8988T (cell line): ENCODE measurements at regions not wholly inside any gene's neighbourhood (a gene's known extent, or its start where the extent isn't known, plus 50 kb on each side); places are given as distances from the start of the nearest gene placed in this dataset.

Experiments used
- DNase-seq: peaks from one replicate; pipeline ENCODE4 v3.0.0; 2011

- DNase-seq = no peak
Observed at GRCh38 chr2:15782009-15782751, 158.2 kb upstream of the MYCN start.

- DNase-seq = no peak
Observed at GRCh38 chr2:15782769-15783294, 157.5 kb upstream of the MYCN start.

GRCh38 chr2:15783489-15783888 lies 156.9 kb upstream of the MYCN start:
- no peak for DNase-seq

- DNase-seq = no peak
Observed at GRCh38 chr2:15784106-15784885, 156.1 kb upstream of the MYCN start.

- no peak for DNase-seq
Observed at GRCh38 chr2:15784886-15785801, 155.2 kb upstream of the MYCN start.

- DNase-seq = no peak
Observed at GRCh38 chr2:15786003-15786654, 154.2 kb upstream of the MYCN start.

GRCh38 chr2:15786901-15787300 lies 153.4 kb upstream of the MYCN start:
- DNase-seq = no peak

GRCh38 chr2:15787535-15788454 lies 152.6 kb upstream of the MYCN start:
- DNase-seq = no peak

- DNase-seq = no peak
Observed at GRCh38 chr2:15788455-15788829, 151.9 kb upstream of the MYCN start.

- no peak for DNase-seq
Observed at GRCh38 chr2:15788830-15789229, 151.5 kb upstream of the MYCN start.

GRCh38 chr2:15789381-15790062 lies 150.8 kb upstream of the MYCN start:
- DNase-seq = no peak

GRCh38 chr2:15790326-15790725 lies 150.0 kb upstream of the MYCN start:
- no peak for DNase-seq

GRCh38 chr2:15790838-15791237 lies 149.5 kb upstream of the MYCN start:
- no peak for DNase-seq

- DNase-seq = no peak
Observed at GRCh38 chr2:15791294-15791693, 149.1 kb upstream of the MYCN start.

- no peak for DNase-seq
Observed at GRCh38 chr2:15792331-15792730, 148.0 kb upstream of the MYCN start.

- DNase-seq = no peak
Observed at GRCh38 chr2:15793078-15793913, 147.1 kb upstream of the MYCN start.

- DNase-seq = no peak
Observed at GRCh38 chr2:15793978-15794377, 146.4 kb upstream of the MYCN start.

- DNase-seq = no peak
Observed at GRCh38 chr2:15794608-15795134, 145.7 kb upstream of the MYCN start.

GRCh38 chr2:15795426-15795825 lies 144.9 kb upstream of the MYCN start:
- DNase-seq = no peak
